WTC11 (cell line): ENCODE measurements at regions not wholly inside any gene's neighbourhood (a gene's known extent, or its start where the extent isn't known, plus 50 kb on each side); places are given as distances from the start of the nearest gene placed in this dataset.

Experiments
- EMX1 ChIP-seq: fragments of 250-450 bp; sonication (Bioruptor Pico); IDR thresholded peaks from 2 replicates; pipeline ENCODE4 v1.8.0; 2021; ENCODE audit warnings: mild to moderate bottlenecking
- FOXJ3 ChIP-seq: sonication (generic); formaldehyde crosslinking; IDR thresholded peaks from 2 replicates; pipeline ENCODE4 v1.9.0; 2021; ENCODE audit warnings: missing genetic modification reagents, mild to moderate bottlenecking, borderline replicate concordance
- JUN ChIP-seq: sonication (generic); formaldehyde crosslinking; IDR thresholded peaks from 2 replicates; pipeline ENCODE4 v1.8.0; 2023; ENCODE audit warnings: mild to moderate bottlenecking, missing genetic modification reagents
- NR3C1 ChIP-seq: sonication (generic); formaldehyde crosslinking; conservative IDR thresholded peaks from 2 replicates; pipeline ENCODE4 v1.8.1; 2023; ENCODE audit warnings: low read depth, mild to moderate bottlenecking, missing genetic modification reagents
- RELA ChIP-seq: sonication (generic); formaldehyde crosslinking; IDR thresholded peaks from 2 replicates; pipeline ENCODE4 v1.8.1; 2022; ENCODE audit warnings: missing genetic modification reagents, mild to moderate bottlenecking, borderline replicate concordance
- SMAD4 ChIP-seq: sonication (generic); formaldehyde crosslinking; IDR thresholded peaks from 2 replicates; pipeline ENCODE4 v1.8.0; 2022; ENCODE audit warnings: mild to moderate bottlenecking, missing genetic modification reagents
- ZNF423 ChIP-seq: fragments of 250-450 bp; sonication (Bioruptor Pico); IDR thresholded peaks from 2 replicates; pipeline ENCODE4 v2.1.2; 2022; ENCODE audit warnings: mild to moderate bottlenecking, moderate library complexity
- TF ChIP-seq, protein P1 (sequence below): sonication (generic); formaldehyde crosslinking; IDR thresholded peaks from 2 replicates; pipeline ENCODE4 v1.8.1; 2022; ENCODE audit warnings: low read depth, missing genetic modification reagents, borderline replicate concordance
- TF ChIP-seq, protein P2 (sequence below): fragments of 200-600 bp; IDR thresholded peaks from 2 replicates; pipeline ENCODE4 v1.8.0; 2022; ENCODE audit warnings: antibody characterized with exemption
- TF ChIP-seq, protein P3 (sequence below): sonication (generic); formaldehyde crosslinking; IDR thresholded peaks from 2 replicates; pipeline ENCODE4 v1.8.0; 2022; ENCODE audit warnings: mild to moderate bottlenecking, missing genetic modification reagents
- TF ChIP-seq, protein P4 (sequence below): fragments of 250-450 bp; sonication (Bioruptor Pico); IDR thresholded peaks from 2 replicates; pipeline ENCODE4 v2.1.2; 2022; ENCODE audit warnings: mild to moderate bottlenecking, moderate library complexity
- TF ChIP-seq, protein P5 (sequence below): sonication (generic); formaldehyde crosslinking; IDR thresholded peaks from 2 replicates; pipeline ENCODE4 v1.8.1; 2023; ENCODE audit warnings: mild to moderate bottlenecking, missing genetic modification reagents
- TF ChIP-seq, protein P6 (sequence below): sonication (generic); formaldehyde crosslinking; IDR thresholded peaks from 2 replicates; pipeline ENCODE4 v1.8.1; 2022; ENCODE audit warnings: missing genetic modification reagents, borderline replicate concordance

DNA sequence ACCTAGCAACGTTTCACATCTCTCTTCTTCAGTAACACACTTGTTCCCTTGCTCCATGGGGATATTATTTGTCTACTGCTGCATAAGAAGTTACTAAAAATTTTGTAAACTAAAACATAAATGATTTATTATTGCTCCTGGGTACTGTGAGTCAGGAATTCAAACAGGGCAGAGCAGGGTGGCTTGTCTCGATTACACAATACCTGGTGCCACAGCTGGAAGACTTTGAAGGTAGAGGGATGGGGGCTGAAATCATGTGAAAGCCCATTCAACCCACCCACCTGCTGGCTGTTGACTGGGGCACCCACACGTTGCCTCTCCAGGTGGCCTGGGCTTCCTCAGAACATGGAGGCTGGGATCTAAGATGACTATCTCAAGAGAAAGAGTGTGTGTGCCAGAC lies 213.2 kb downstream of the ESM1 start:
- TF ChIP-seq, protein P1, sequence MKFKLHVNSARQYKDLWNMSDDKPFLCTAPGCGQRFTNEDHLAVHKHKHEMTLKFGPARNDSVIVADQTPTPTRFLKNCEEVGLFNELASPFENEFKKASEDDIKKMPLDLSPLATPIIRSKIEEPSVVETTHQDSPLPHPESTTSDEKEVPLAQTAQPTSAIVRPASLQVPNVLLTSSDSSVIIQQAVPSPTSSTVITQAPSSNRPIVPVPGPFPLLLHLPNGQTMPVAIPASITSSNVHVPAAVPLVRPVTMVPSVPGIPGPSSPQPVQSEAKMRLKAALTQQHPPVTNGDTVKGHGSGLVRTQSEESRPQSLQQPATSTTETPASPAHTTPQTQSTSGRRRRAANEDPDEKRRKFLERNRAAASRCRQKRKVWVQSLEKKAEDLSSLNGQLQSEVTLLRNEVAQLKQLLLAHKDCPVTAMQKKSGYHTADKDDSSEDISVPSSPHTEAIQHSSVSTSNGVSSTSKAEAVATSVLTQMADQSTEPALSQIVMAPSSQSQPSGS (CRISPR knock-in tag), result no peak
- TF ChIP-seq, protein P2, sequence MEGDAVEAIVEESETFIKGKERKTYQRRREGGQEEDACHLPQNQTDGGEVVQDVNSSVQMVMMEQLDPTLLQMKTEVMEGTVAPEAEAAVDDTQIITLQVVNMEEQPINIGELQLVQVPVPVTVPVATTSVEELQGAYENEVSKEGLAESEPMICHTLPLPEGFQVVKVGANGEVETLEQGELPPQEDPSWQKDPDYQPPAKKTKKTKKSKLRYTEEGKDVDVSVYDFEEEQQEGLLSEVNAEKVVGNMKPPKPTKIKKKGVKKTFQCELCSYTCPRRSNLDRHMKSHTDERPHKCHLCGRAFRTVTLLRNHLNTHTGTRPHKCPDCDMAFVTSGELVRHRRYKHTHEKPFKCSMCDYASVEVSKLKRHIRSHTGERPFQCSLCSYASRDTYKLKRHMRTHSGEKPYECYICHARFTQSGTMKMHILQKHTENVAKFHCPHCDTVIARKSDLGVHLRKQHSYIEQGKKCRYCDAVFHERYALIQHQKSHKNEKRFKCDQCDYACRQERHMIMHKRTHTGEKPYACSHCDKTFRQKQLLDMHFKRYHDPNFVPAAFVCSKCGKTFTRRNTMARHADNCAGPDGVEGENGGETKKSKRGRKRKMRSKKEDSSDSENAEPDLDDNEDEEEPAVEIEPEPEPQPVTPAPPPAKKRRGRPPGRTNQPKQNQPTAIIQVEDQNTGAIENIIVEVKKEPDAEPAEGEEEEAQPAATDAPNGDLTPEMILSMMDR, result no peak
- TF ChIP-seq SMAD4 (no peak), EMX1 (CRISPR knock-in tag) (no peak), JUN (CRISPR knock-in tag) (no peak), ZNF423 (CRISPR knock-in tag) (no peak), FOXJ3 (CRISPR knock-in tag) (no peak), RELA (CRISPR knock-in tag) (no peak), NR3C1 (CRISPR knock-in tag) (no peak)
- TF ChIP-seq, protein P3, sequence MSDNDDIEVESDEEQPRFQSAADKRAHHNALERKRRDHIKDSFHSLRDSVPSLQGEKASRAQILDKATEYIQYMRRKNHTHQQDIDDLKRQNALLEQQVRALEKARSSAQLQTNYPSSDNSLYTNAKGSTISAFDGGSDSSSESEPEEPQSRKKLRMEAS (CRISPR knock-in tag), result no peak
- TF ChIP-seq, protein P4, sequence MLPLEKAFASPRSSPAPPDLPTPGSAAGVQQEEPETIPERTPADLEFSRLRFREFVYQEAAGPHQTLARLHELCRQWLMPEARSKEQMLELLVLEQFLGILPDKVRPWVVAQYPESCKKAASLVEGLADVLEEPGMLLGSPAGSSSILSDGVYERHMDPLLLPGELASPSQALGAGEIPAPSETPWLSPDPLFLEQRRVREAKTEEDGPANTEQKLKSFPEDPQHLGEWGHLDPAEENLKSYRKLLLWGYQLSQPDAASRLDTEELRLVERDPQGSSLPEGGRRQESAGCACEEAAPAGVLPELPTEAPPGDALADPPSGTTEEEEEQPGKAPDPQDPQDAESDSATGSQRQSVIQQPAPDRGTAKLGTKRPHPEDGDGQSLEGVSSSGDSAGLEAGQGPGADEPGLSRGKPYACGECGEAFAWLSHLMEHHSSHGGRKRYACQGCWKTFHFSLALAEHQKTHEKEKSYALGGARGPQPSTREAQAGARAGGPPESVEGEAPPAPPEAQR (CRISPR knock-in tag), result no peak
- TF ChIP-seq, protein P5, sequence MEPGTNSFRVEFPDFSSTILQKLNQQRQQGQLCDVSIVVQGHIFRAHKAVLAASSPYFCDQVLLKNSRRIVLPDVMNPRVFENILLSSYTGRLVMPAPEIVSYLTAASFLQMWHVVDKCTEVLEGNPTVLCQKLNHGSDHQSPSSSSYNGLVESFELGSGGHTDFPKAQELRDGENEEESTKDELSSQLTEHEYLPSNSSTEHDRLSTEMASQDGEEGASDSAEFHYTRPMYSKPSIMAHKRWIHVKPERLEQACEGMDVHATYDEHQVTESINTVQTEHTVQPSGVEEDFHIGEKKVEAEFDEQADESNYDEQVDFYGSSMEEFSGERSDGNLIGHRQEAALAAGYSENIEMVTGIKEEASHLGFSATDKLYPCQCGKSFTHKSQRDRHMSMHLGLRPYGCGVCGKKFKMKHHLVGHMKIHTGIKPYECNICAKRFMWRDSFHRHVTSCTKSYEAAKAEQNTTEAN (CRISPR knock-in tag), result no peak
- TF ChIP-seq, protein P6, sequence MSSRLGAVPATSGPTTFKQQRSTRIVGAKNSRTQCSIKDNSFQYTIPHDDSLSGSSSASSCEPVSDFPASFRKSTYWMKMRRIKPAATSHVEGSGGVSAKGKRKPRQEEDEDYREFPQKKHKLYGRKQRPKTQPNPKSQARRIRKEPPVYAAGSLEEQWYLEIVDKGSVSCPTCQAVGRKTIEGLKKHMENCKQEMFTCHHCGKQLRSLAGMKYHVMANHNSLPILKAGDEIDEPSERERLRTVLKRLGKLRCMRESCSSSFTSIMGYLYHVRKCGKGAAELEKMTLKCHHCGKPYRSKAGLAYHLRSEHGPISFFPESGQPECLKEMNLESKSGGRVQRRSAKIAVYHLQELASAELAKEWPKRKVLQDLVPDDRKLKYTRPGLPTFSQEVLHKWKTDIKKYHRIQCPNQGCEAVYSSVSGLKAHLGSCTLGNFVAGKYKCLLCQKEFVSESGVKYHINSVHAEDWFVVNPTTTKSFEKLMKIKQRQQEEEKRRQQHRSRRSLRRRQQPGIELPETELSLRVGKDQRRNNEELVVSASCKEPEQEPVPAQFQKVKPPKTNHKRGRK (CRISPR knock-in tag), result no peak
